ENCODE measurements at regions not wholly inside any gene's neighbourhood (a gene's known extent, or its start where the extent isn't known, plus 50 kb on each side); places are given as distances from the start of the nearest gene placed in this dataset.

DNA sequence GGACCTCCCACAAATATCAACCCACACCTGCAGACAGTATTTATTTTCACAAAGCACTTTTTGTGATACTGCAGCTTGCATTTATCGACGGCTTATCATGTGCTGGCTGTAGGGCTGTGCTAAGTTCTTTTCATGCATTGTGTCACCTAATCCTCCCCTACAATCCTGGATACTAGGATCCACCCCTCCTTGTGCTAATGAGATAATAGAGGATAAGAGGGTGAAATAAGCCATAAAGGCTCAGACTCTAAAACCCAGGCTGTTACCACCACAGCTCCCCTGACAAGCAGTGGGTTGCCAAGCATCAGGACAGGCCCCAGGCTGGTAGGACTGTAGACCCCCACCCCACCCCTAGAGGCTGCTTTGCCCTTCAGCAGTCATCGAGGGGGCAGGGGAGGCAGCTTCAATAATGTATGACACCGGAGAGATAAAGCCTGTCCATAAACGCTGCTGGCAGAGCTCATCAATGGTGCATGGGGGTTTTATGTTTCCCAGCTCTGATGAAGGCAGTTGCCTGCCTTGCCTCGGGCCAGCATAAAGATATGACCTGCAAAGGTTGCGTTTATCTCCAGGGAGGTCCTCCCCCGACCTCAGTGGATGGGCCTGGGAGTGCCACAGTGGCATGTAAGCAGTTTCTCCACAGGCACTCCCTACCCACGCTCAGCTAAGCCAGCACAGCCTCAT lies 73.9 kb upstream of the C16orf82 start:
- intact Hi-C loops (cut with DNase I), result no loop called here
- no peak for DNase-seq

DNA sequence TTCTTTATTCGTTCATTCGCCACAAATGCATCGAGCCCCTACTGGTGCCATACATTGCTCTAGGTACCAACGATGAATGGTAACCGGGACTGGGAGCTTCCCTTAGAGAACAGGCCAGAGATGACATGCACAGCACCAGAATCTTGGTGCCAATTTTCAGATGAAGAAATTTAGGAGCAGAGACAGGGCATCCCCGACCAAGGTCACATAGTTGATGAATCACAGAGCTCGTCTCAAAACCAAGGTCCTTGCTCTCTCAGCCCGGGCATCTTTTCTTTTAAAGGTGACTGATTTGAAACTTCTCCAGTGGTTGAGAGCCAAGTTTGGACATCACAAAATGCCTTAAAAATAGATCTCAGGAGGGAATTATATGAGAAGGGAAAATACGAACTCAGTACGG lies 73.2 kb upstream of the C16orf82 start:
- intact Hi-C loops (cut with DNase I), result no loop called here
- no peak for DNase-seq

DNA sequence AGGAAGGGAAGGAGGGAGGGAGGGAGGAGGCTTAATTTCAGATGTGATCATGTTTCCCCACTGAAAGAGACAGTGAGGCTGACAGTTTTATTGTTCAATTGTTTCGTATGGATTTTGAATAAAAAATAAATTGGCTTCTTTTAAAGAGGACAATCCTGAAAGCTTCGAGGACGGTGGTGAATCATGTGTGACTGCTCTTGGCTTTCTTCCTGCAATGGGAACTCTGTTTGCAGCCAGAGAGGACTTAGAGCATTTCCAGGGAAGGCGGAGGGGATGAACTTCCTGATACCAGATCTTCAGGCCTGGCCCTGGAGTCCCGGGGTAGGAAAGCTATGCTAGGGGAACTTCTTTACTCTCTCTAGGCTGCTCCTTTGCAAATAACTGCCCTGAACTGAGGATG lies 72.8 kb upstream of the C16orf82 start:
- no peak for DNase-seq
- intact Hi-C loops (cut with DNase I), result no loop called here

GRCh38 chr16:26995522-26995921 lies 71.2 kb upstream of the C16orf82 start:
- no peak for DNase-seq
- intact Hi-C loops (cut with DNase I), result no loop called here

DNA sequence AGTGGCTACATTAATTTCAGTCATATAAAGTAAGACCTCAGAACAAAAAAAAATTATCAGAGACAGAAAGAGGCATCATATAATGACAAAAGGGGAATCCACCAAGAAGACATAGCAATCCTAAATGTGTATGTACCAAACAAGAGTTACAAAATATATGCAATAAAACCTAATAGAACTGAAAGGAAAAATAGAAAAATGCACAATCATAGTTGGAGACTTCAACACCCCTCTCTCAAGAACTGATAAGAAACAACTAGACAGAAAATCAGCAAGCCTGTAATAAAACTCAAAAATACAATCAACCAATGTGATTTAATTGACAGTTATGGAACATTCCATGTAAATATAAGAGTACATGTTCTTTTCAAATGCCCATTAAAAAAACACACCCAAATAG lies 61.3 kb upstream of the C16orf82 start:
- intact Hi-C loops (cut with DNase I), result no loop called here

More for the DNA sequence above, 61.3 kb upstream of the C16orf82 start:
- DNase-seq, result no peak
